ENCODE measurements at regions not wholly inside any gene's neighbourhood (a gene's known extent, or its start where the extent isn't known, plus 50 kb on each side); places are given as distances from the start of the nearest gene placed in this dataset.

DNA sequence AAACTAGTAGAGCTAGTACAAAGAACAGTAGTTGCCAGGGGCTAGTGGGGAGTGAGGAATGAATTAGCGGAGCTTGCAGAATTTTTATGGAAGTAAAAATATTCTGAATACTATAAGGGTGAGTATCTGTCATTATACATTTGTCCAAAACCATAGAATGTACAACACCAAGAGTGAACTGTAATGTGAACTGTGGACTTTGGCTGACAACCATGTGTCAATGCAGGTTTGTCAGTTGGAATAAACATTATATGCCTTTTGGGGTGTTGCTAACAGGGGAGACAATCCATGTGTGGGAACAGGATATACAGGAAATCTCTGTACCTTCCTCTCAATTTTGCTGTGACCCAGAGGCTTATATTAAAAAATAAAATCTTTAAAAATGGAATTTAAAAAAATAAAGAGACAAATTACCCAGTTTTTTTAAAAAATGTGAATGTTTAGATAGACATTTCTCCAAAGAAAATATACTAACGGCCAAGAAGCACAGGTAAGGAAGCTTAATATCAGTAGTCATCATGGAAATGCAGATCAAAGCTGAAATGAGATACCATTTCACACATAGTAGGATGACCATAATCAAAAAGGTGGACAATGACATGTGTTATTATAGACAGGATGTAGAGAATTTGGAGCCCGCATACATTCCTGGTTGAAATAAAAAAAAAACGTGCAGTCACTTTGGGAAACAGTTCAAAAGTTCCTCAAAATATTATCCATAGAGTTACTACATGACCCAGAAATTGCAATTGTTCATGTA is 899.8 kb downstream of the RAB28 start:
- Histone ChIP-seq H3K9ac (ENCODE audit: low read length) (no peak overlapping the region), H3K27ac (ENCODE audit: low read depth, low read length) (no peak overlapping the region), H2AFZ (ENCODE audit: low read depth, low read length, poor library complexity, severe bottlenecking) (no peak overlapping the region), H3K27me3 (ENCODE audit: insufficient read depth, low read length) (no peaks in the 10 kb centered on the region), H3K9me3 (ENCODE audit: control insufficient read depth in 1 of 2, insufficient read depth in 1 of 2, low read depth in 1 of 2, low read length in 2 of 2) (no peaks in the 10 kb centered on the region), H3K9me2 (ENCODE audit: insufficient read depth) (no peaks in the 10 kb centered on the region), H3K4me3 (replicated peaks in 1 of 2; ENCODE audit: low read depth in 1 of 2, low read length in 2 of 2) (no peak overlapping the region), H4K20me1 (ENCODE audit: insufficient read depth) (no peaks in the 10 kb centered on the region), H3K4me1 (ENCODE audit: control insufficient read depth in 1 of 2, insufficient read depth in 2 of 2, low read length in 2 of 2) (no peaks in the 10 kb centered on the region), H3K79me2 (ENCODE audit: insufficient read depth, low read length) (no peaks in the 10 kb centered on the region), H3K4me2 (ENCODE audit: low read length) (no peak overlapping the region), H3K36me3 (ENCODE audit: control insufficient read depth in 1 of 2, insufficient read depth in 2 of 2, low read length in 2 of 2) (no peaks in the 10 kb centered on the region)
- ATAC-seq (no peak), DNase-seq (ENCODE audit: low read depth, low spot score) (no peak)
- CTCF ChIA-PET = no interaction called here
- RAD21 ChIA-PET (ENCODE audit: low non-redundant PET in 1 of 2, low total read pairs in 2 of 2, uncharacterized antibody in 2 of 2, unreplicated experiment in 2 of 2) = no interaction called here
- intact Hi-C loops (cut with micrococcal nuclease) = no loop called here
- POLR2A ChIA-PET = no interaction called here
- no peak for TF ChIP-seq SRF (IDR thresholded peaks at IDR 0.05; ENCODE audit: low read depth)
- TF ChIP-seq JUND (IDR thresholded peaks at IDR 0.05) = no peak
- TF ChIP-seq, protein P1, sequence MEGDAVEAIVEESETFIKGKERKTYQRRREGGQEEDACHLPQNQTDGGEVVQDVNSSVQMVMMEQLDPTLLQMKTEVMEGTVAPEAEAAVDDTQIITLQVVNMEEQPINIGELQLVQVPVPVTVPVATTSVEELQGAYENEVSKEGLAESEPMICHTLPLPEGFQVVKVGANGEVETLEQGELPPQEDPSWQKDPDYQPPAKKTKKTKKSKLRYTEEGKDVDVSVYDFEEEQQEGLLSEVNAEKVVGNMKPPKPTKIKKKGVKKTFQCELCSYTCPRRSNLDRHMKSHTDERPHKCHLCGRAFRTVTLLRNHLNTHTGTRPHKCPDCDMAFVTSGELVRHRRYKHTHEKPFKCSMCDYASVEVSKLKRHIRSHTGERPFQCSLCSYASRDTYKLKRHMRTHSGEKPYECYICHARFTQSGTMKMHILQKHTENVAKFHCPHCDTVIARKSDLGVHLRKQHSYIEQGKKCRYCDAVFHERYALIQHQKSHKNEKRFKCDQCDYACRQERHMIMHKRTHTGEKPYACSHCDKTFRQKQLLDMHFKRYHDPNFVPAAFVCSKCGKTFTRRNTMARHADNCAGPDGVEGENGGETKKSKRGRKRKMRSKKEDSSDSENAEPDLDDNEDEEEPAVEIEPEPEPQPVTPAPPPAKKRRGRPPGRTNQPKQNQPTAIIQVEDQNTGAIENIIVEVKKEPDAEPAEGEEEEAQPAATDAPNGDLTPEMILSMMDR (IDR thresholded peaks at IDR 0.05 in 2 of 3, conservative IDR thresholded peaks at IDR 0.05 in 1 of 3; ENCODE audit: borderline replicate concordance in 1 of 3, insufficient read depth in 1 of 3, low read depth in 2 of 3, low read length in 2 of 3) = no peak
- TF ChIP-seq POLR2AphosphoS5 (IDR thresholded peaks at IDR 0.05; ENCODE audit: low read depth, low read length) = no peak
- TF ChIP-seq, protein P2, sequence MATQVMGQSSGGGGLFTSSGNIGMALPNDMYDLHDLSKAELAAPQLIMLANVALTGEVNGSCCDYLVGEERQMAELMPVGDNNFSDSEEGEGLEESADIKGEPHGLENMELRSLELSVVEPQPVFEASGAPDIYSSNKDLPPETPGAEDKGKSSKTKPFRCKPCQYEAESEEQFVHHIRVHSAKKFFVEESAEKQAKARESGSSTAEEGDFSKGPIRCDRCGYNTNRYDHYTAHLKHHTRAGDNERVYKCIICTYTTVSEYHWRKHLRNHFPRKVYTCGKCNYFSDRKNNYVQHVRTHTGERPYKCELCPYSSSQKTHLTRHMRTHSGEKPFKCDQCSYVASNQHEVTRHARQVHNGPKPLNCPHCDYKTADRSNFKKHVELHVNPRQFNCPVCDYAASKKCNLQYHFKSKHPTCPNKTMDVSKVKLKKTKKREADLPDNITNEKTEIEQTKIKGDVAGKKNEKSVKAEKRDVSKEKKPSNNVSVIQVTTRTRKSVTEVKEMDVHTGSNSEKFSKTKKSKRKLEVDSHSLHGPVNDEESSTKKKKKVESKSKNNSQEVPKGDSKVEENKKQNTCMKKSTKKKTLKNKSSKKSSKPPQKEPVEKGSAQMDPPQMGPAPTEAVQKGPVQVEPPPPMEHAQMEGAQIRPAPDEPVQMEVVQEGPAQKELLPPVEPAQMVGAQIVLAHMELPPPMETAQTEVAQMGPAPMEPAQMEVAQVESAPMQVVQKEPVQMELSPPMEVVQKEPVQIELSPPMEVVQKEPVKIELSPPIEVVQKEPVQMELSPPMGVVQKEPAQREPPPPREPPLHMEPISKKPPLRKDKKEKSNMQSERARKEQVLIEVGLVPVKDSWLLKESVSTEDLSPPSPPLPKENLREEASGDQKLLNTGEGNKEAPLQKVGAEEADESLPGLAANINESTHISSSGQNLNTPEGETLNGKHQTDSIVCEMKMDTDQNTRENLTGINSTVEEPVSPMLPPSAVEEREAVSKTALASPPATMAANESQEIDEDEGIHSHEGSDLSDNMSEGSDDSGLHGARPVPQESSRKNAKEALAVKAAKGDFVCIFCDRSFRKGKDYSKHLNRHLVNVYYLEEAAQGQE (IDR thresholded peaks at IDR 0.05; ENCODE audit: low read depth) = no peak
- TF ChIP-seq, protein P3, sequence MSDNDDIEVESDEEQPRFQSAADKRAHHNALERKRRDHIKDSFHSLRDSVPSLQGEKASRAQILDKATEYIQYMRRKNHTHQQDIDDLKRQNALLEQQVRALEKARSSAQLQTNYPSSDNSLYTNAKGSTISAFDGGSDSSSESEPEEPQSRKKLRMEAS (IDR thresholded peaks at IDR 0.05) = no peak
- no peak for TF ChIP-seq SIN3A (IDR thresholded peaks at IDR 0.05; ENCODE audit: low read depth)
- TF ChIP-seq, protein P4, sequence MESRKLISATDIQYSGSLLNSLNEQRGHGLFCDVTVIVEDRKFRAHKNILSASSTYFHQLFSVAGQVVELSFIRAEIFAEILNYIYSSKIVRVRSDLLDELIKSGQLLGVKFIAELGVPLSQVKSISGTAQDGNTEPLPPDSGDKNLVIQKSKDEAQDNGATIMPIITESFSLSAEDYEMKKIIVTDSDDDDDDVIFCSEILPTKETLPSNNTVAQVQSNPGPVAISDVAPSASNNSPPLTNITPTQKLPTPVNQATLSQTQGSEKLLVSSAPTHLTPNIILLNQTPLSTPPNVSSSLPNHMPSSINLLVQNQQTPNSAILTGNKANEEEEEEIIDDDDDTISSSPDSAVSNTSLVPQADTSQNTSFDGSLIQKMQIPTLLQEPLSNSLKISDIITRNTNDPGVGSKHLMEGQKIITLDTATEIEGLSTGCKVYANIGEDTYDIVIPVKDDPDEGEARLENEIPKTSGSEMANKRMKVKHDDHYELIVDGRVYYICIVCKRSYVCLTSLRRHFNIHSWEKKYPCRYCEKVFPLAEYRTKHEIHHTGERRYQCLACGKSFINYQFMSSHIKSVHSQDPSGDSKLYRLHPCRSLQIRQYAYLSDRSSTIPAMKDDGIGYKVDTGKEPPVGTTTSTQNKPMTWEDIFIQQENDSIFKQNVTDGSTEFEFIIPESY (IDR thresholded peaks at IDR 0.05; ENCODE audit: extremely low read depth, insufficient replicate concordance, low read length) = no peak
- no peak for TF ChIP-seq CBX3 (IDR thresholded peaks at IDR 0.05; ENCODE audit: low read depth)
- TF ChIP-seq ZFX (IDR thresholded peaks at IDR 0.05) = no peak
- TF ChIP-seq, protein P5, sequence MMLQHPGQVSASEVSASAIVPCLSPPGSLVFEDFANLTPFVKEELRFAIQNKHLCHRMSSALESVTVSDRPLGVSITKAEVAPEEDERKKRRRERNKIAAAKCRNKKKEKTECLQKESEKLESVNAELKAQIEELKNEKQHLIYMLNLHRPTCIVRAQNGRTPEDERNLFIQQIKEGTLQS (IDR thresholded peaks at IDR 0.05) = no peak
- TF ChIP-seq YY1 (IDR thresholded peaks at IDR 0.05; ENCODE audit: extremely low read depth, insufficient replicate concordance, low read depth, low read length) = no peak
- no peak for TF ChIP-seq EZH2phosphoT487 (IDR thresholded peaks at IDR 0.05; ENCODE audit: borderline replicate concordance)
- TF ChIP-seq ELF1 (IDR thresholded peaks at IDR 0.05; ENCODE audit: borderline replicate concordance, low read depth) = no peak
- BruUV-seq (replicated peaks) = no TSS peak
